ENCODE measurements at regions not wholly inside any gene's neighbourhood (a gene's known extent, or its start where the extent isn't known, plus 50 kb on each side); places are given as distances from the start of the nearest gene placed in this dataset.

DNA sequence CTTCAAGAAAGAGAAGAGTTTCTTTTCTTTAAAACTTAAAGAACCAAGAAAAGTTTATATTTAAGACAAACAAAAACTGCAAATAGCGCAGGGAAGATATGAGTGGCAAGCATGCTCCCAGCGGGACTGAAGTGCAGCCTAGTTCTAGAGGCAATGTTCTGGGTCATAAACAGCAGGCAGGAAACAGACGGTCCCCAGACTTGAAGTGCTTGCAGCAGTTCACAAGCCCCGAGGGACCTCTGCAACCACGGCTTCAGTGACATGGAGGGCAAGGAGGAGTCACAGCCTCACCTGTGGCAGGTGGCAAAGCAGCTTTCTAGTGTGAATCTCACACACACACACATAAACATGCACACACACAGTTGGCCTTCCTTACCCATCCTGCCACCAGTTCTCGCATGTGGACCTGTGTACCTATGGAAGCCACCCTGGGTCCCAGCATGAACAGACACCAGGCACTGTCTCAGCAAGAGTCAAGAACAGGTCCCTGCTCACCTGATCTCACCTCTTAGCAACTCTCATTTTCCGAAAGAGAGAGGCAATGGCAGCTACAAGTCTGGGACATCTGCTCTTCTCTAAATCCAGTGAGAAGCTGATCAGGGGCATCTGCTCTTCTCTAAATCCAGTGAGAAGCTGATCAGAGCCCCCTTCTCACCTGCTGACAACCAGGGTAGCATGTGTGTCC lies 162.0 kb downstream of the EFNB2 start:
- in situ Hi-C loops (cut with MboI; ENCODE audit: low sequenced_read_pairs) (no loop called here), dilution Hi-C loops (cut with HindIII; ENCODE audit: low sequenced_read_pairs, unreplicated experiment) (no loop called here), intact Hi-C loops (cut with micrococcal nuclease) (no loop called here)
- Histone ChIP-seq H3K4me1 (ENCODE audit: control insufficient read depth, insufficient read depth, low read length) (peaks cover 25% of the 10 kb centered on the region), H2BK120ac (ENCODE audit: low read depth, low read length) (peak overlapping the region; percentile 58), H2AK9ac (replicated peaks; ENCODE audit: low read depth, low read length, poor library complexity) (peak overlapping the region; percentile 65), H3K4me2 (ENCODE audit: low read depth, low read length) (peak overlapping the region; percentile 71), H2BK15ac (ENCODE audit: low read depth, low read length) (peak overlapping the region; percentile 96), H3K9me3 (ENCODE audit: control insufficient read depth, insufficient read depth, low read length) (no peaks in the 10 kb centered on the region), H2AFZ (replicated peaks; ENCODE audit: low read length, poor library complexity) (peak overlapping the region; percentile 83), H3K14ac (replicated peaks; ENCODE audit: low read depth, low read length) (peak overlapping the region; percentile 97), H3K9ac (ENCODE audit: low read depth, low read length) (no peak overlapping the region), H2AK5ac (ENCODE audit: low read depth, low read length) (peak overlapping the region; percentile 98), H4K8ac (ENCODE audit: low read depth in 2 of 2, low read length in 2 of 2) (peak overlapping the region; percentile 41 to 73; a peak in 3 of 4 replicates), H2BK20ac (ENCODE audit: low read depth, low read length) (peak overlapping the region; percentile 97), H3K27me3 (ENCODE audit: control insufficient read depth, insufficient read depth, low read length) (no peaks in the 10 kb centered on the region), H3K36me3 (ENCODE audit: control insufficient read depth, insufficient read depth, low read length) (no peaks in the 10 kb centered on the region), H3K4me3 (ENCODE audit: insufficient read depth, low read depth, low read length) (no peak overlapping the region), H3K4ac (ENCODE audit: low read depth, low read length) (peak overlapping the region; percentile 97), H4K5ac (ENCODE audit: low read depth, low read length) (peak overlapping the region; percentile 52), H3K9me1 (ENCODE audit: insufficient read depth, low read length) (peaks cover 19% of the 10 kb centered on the region), H3K56ac (ENCODE audit: extremely low read depth, insufficient read depth, low read length) (peak overlapping the region; percentile 26; the same call in 1 of the 2 replicates), H4K91ac (ENCODE audit: insufficient read depth, low read depth, low read length) (peak overlapping the region; percentile 86), H3K27ac (ENCODE audit: insufficient read depth, low read length) (peak overlapping the region; percentile 25; the same call in 1 of the 2 replicates), H2BK5ac (ENCODE audit: low read depth, low read length, poor library complexity, severe bottlenecking) (peak overlapping the region; percentile 54), H3K18ac (ENCODE audit: low read depth, low read length) (peak overlapping the region; percentile 89), H4K20me1 (ENCODE audit: insufficient read depth, low read length) (no peaks in the 10 kb centered on the region), H3K23ac (ENCODE audit: low read depth, low read length) (peak overlapping the region; percentile 94), H3K79me1 (ENCODE audit: low read depth in 1 of 2, low read length in 2 of 2) (peaks cover 0 to 4% of the 10 kb centered on the region in 2 experiments; a peak in 1 of 4 replicates)
- DNase-seq (no peak), ATAC-seq (ENCODE audit: low read depth) (peak; percentile 18; the same call in 1 of the 2 replicates)
- BruUV-seq (replicated peaks) = no TSS peak
- WGBS, 2 experiments (ENCODE audit: extremely low coverage in 2 of 2, insufficient read length in 1 of 2) = 68% methylated on average over 4 of the region's 7 CpGs; no CpG with 5 or more reads in 1 of the 2 experiments
- POLR2A ChIA-PET (ENCODE audit: unreplicated experiment) = no interaction called here
- no peak for TF ChIP-seq FOS (IDR thresholded peaks at IDR 0.05; ENCODE audit: low read depth, low read length)
- TF ChIP-seq RAD21 (IDR thresholded peaks at IDR 0.05; ENCODE audit: low read length) = no peak
- TF ChIP-seq RCOR1 (IDR thresholded peaks at IDR 0.05; ENCODE audit: insufficient replicate concordance, low read length) = no peak
- TF ChIP-seq MXI1 (IDR thresholded peaks at IDR 0.05; ENCODE audit: borderline replicate concordance, low read depth, low read length) = no peak
- TF ChIP-seq SMC3 (IDR thresholded peaks at IDR 0.05; ENCODE audit: low read depth, low read length) = no peak
- TF ChIP-seq, protein P1, sequence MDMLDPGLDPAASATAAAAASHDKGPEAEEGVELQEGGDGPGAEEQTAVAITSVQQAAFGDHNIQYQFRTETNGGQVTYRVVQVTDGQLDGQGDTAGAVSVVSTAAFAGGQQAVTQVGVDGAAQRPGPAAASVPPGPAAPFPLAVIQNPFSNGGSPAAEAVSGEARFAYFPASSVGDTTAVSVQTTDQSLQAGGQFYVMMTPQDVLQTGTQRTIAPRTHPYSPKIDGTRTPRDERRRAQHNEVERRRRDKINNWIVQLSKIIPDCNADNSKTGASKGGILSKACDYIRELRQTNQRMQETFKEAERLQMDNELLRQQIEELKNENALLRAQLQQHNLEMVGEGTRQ (IDR thresholded peaks at IDR 0.05; ENCODE audit: low read depth, low read length) = no peak
- no peak for TF ChIP-seq MAFK (IDR thresholded peaks at IDR 0.05; ENCODE audit: low read depth, low read length)
- TF ChIP-seq NFE2L2 (IDR thresholded peaks at IDR 0.05; ENCODE audit: low read depth, low read length) = no peak
- no peak for TF ChIP-seq BHLHE40 (IDR thresholded peaks at IDR 0.05; ENCODE audit: low read depth, low read length)
- TF ChIP-seq, protein P2, sequence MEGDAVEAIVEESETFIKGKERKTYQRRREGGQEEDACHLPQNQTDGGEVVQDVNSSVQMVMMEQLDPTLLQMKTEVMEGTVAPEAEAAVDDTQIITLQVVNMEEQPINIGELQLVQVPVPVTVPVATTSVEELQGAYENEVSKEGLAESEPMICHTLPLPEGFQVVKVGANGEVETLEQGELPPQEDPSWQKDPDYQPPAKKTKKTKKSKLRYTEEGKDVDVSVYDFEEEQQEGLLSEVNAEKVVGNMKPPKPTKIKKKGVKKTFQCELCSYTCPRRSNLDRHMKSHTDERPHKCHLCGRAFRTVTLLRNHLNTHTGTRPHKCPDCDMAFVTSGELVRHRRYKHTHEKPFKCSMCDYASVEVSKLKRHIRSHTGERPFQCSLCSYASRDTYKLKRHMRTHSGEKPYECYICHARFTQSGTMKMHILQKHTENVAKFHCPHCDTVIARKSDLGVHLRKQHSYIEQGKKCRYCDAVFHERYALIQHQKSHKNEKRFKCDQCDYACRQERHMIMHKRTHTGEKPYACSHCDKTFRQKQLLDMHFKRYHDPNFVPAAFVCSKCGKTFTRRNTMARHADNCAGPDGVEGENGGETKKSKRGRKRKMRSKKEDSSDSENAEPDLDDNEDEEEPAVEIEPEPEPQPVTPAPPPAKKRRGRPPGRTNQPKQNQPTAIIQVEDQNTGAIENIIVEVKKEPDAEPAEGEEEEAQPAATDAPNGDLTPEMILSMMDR (conservative IDR thresholded peaks at IDR 0.05; ENCODE audit: low read depth, low read length) = no peak
- no peak for TF ChIP-seq MAZ (IDR thresholded peaks at IDR 0.05; ENCODE audit: borderline replicate concordance, low read depth, low read length)
- TF ChIP-seq CEBPB (IDR thresholded peaks at IDR 0.05; ENCODE audit: low read depth, low read length) = no peak
- TF ChIP-seq, protein P3, sequence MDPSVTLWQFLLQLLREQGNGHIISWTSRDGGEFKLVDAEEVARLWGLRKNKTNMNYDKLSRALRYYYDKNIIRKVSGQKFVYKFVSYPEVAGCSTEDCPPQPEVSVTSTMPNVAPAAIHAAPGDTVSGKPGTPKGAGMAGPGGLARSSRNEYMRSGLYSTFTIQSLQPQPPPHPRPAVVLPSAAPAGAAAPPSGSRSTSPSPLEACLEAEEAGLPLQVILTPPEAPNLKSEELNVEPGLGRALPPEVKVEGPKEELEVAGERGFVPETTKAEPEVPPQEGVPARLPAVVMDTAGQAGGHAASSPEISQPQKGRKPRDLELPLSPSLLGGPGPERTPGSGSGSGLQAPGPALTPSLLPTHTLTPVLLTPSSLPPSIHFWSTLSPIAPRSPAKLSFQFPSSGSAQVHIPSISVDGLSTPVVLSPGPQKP (IDR thresholded peaks at IDR 0.05; ENCODE audit: borderline replicate concordance, low read depth, low read length) = no peak
- TF ChIP-seq POLR2A (IDR thresholded peaks at IDR 0.05; ENCODE audit: low read depth, low read length) = no peak
- TF ChIP-seq CHD1 (IDR thresholded peaks at IDR 0.05; ENCODE audit: low read depth, low read length) = no peak
- CTCF ChIA-PET = no interaction called here

Measured in IMR-90 (cell line).